ENCODE measurements at regions not wholly inside any gene's neighbourhood (a gene's known extent, or its start where the extent isn't known, plus 50 kb on each side); places are given as distances from the start of the nearest gene placed in this dataset.

GRCh38 chr17:72046643-72047612 is 73.9 kb upstream of the SOX9 start:
- DNase-seq (ENCODE audit: low read depth), result no peak

GRCh38 chr17:72049914-72050313 is 70.9 kb upstream of the SOX9 start:
- no peak for DNase-seq (ENCODE audit: low read depth)

GRCh38 chr17:72053036-72053435 is 67.8 kb upstream of the SOX9 start:
- DNase-seq (ENCODE audit: low read depth), result no peak

GRCh38 chr17:72053449-72053848 is 67.4 kb upstream of the SOX9 start:
- peak; percentile 17 for DNase-seq (ENCODE audit: low read depth)

GRCh38 chr17:72056155-72056554 is 64.7 kb upstream of the SOX9 start:
- DNase-seq (ENCODE audit: low read depth), result no peak

- no peak for DNase-seq (ENCODE audit: low read depth)
These were observed 64.0 kb upstream of the SOX9 start for GRCh38 chr17:72056727-72057290.

- DNase-seq (ENCODE audit: low read depth), result no peak
These were observed 60.7 kb upstream of the SOX9 start for GRCh38 chr17:72060084-72060483.

- no peak for DNase-seq (ENCODE audit: low read depth)
These were observed 57.6 kb upstream of the SOX9 start for GRCh38 chr17:72063262-72063661.

- DNase-seq (ENCODE audit: low read depth), result no peak
These were observed 56.9 kb upstream of the SOX9 start for GRCh38 chr17:72063756-72064450.

GRCh38 chr17:72064606-72065193 is 56.1 kb upstream of the SOX9 start:
- no peak for DNase-seq (ENCODE audit: low read depth)

GRCh38 chr17:72065556-72065955 is 55.3 kb upstream of the SOX9 start:
- DNase-seq (ENCODE audit: low read depth), result no peak

GRCh38 chr17:72068643-72069042 is 52.2 kb upstream of the SOX9 start:
- DNase-seq (ENCODE audit: low read depth), result no peak

- DNase-seq (ENCODE audit: low read depth), result no peak
These were observed 51.1 kb upstream of the SOX9 start for GRCh38 chr17:72069586-72070202.
